CD14-positive monocyte (primary cell): ENCODE measurements at regions not wholly inside any gene's neighbourhood (a gene's known extent, or its start where the extent isn't known, plus 50 kb on each side); places are given as distances from the start of the nearest gene placed in this dataset.

Experiments
- DNase-seq, 3 donors: peaks; one replicate each; pipeline ENCODE4 v3.0.0-alpha.2; 2011 to 2022
- H2AFZ ChIP-seq: 2 replicates; pipeline ENCODE4 v1.6.0; 2012; ENCODE audit warnings: mild to moderate bottlenecking, low read depth, low read length, inconsistent platforms; ENCODE audit not compliant: insufficient read depth, poor library complexity, severe bottlenecking
- H3K27ac ChIP-seq, 2 donors: 1 replicate in 1 of 2; 2 replicates in 1 of 2; pipeline ENCODE4 v1.5.1; 2012 to 2013; ENCODE audit warnings: low read length in 2 of 2, control low read depth in 1 of 2, inconsistent platforms in 1 of 2, low read depth in 1 of 2, mild to moderate bottlenecking in 1 of 2
- H3K27me3 ChIP-seq, 2 donors: one replicate each; pipeline versions ENCODE4 v1.6.0 to v1.6.1; 2011 to 2013; ENCODE audit warnings: low read length in 2 of 2; ENCODE audit not compliant: control insufficient read depth in 2 of 2, insufficient read depth in 2 of 2
- H3K36me3 ChIP-seq, 2 donors: replicated peaks in 1 of 2; 1 replicate in 1 of 2; 2 replicates in 1 of 2; pipeline versions ENCODE4 v1.5.1 to v1.6.1; 2012 to 2013; ENCODE audit warnings: low read length in 2 of 2, control low read depth in 1 of 2, inconsistent platforms in 1 of 2, mild to moderate bottlenecking in 1 of 2; ENCODE audit not compliant: insufficient read depth in 2 of 2, control insufficient read depth in 1 of 2
- H3K4me1 ChIP-seq, 2 donors: 1 replicate in 1 of 2; 2 replicates in 1 of 2; pipeline versions ENCODE4 v1.5.1 to v1.6.1; 2012 to 2013; ENCODE audit warnings: low read length in 2 of 2, control low read depth in 1 of 2, inconsistent platforms in 1 of 2, mild to moderate bottlenecking in 1 of 2, moderate library complexity in 1 of 2; ENCODE audit not compliant: insufficient read depth in 2 of 2, control insufficient read depth in 1 of 2
- H3K4me2 ChIP-seq: replicated peaks from 2 replicates; pipeline ENCODE3; 2012; ENCODE audit warnings: low read length, moderate library complexity, mild to moderate bottlenecking; ENCODE audit not compliant: poor library complexity, severe bottlenecking; ENCODE audit errors: extremely low read depth
- H3K4me3 ChIP-seq, 3 experiments: fragments of 200-600 bp in 1 of 3; sonication (generic) in 1 of 3; replicated peaks in 1 of 3; 1 replicate in 2 of 3; 2 replicates in 1 of 3; pipeline ENCODE4 v1.5.1; 2011 to 2013; ENCODE audit warnings: low read length in 3 of 3, mild to moderate bottlenecking in 3 of 3, control low read depth in 2 of 3, low read depth in 2 of 3, inconsistent platforms in 1 of 3, moderate library complexity in 1 of 3
- H3K79me2 ChIP-seq: 2 replicates; pipeline ENCODE4 v1.6.0; 2012; ENCODE audit warnings: mild to moderate bottlenecking, control low read depth, inconsistent platforms, low read length, moderate library complexity; ENCODE audit not compliant: insufficient read depth
- H3K9ac ChIP-seq: 2 replicates; pipeline ENCODE4 v1.6.0; 2017; ENCODE audit warnings: low read length, mild to moderate bottlenecking; ENCODE audit not compliant: insufficient read depth, poor library complexity, severe bottlenecking
- H3K9me3 ChIP-seq, 2 donors: replicated peaks in 1 of 2; 1 replicate in 1 of 2; 2 replicates in 1 of 2; pipeline versions ENCODE4 v1.5.1 to v1.6.1; 2012 to 2013; ENCODE audit warnings: low read length in 2 of 2, control low read depth in 1 of 2; ENCODE audit not compliant: control insufficient read depth in 1 of 2, insufficient read depth in 1 of 2
- H4K20me1 ChIP-seq: 2 replicates; pipeline ENCODE4 v1.6.0; 2012; ENCODE audit warnings: mild to moderate bottlenecking, low read length, control low read depth, moderate library complexity; ENCODE audit not compliant: insufficient read depth
- H3K27ac Mint-ChIP-seq, 7 donors: one replicate each; pipeline ENCODE4 v1.8.0; 2020; ENCODE audit warnings: mild to moderate bottlenecking in 7 of 7, mixed read lengths in 7 of 7, moderate library complexity in 6 of 7, inconsistent platforms in 2 of 7
- H3K27me3 Mint-ChIP-seq, 3 donors: one replicate each; pipeline ENCODE4 v1.8.0; 2021 to 2022; ENCODE audit warnings: low read depth in 3 of 3, mild to moderate bottlenecking in 3 of 3, mixed read lengths in 3 of 3, moderate library complexity in 3 of 3, inconsistent platforms in 1 of 3
- H3K36me3 Mint-ChIP-seq, 2 donors: one replicate each; pipeline ENCODE4 v1.8.0; 2020; ENCODE audit warnings: mixed read lengths in 2 of 2, inconsistent platforms in 1 of 2, mild to moderate bottlenecking in 1 of 2
- H3K4me1 Mint-ChIP-seq: one replicate; pipeline ENCODE4 v1.8.0; 2020; ENCODE audit warnings: mild to moderate bottlenecking, mixed read lengths
- H3K4me3 Mint-ChIP-seq, 2 donors: one replicate each; pipeline ENCODE4 v1.8.0; 2020; ENCODE audit warnings: mild to moderate bottlenecking in 2 of 2, mixed read lengths in 2 of 2, moderate library complexity in 1 of 2
- H3K9me3 Mint-ChIP-seq, 7 donors: one replicate each; pipeline ENCODE4 v1.8.0; 2020 to 2022; ENCODE audit warnings: mixed read lengths in 7 of 7, mild to moderate bottlenecking in 6 of 7, moderate library complexity in 6 of 7, inconsistent platforms in 2 of 7
- WGBS: methylation state at CpG from one replicate; pipeline ENCODE4 v1.1.5; 2013; ENCODE audit warnings: missing lambda C conversion rate; ENCODE audit not compliant: insufficient coverage; 5-methylcytosine and 5-hydroxymethylcytosine counted together
- intact Hi-C, 2 donors: fragments of 100-400 bp; cut with micrococcal nuclease; formaldehyde crosslinking; loops; one replicate each; pipeline versions ENCODE4 v1.15.0 to v1.15.1; 2023
- TF ChIP-seq, protein P1 (sequence below): fragments of 200-600 bp; IDR thresholded peaks from one replicate; pipeline ENCODE4 v1.8.0; 2022; ENCODE audit warnings: antibody characterized with exemption, mild to moderate bottlenecking

DNA sequence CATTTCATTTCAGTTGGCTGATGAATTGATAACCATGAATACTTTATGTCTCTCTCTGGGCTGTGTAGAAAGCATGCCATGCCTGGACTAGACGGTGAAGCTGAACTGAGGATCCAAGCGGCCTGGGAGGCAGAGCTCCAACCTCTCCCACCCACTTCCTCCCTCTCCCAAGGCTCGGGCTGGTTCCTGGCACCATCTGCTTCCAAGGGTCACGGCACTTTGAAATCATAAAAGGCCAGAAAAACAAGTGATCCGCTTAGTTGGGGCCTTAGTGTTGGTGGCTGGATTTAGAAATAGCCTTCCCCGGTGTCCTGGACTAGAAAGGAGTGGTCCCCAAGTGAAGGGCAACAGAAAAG is 202.4 kb upstream of the PMEPA1 start:
- Histone ChIP-seq H3K27me3 (no peaks in the 10 kb centered on the region), H3K4me2 (no peak overlapping the region), H3K27ac (no peak overlapping the region), H3K4me1 (no peaks in the 10 kb centered on the region), H3K9me3 (no peaks in the 10 kb centered on the region), H2AFZ (no peak overlapping the region), H3K79me2 (no peaks in the 10 kb centered on the region), H4K20me1 (no peaks in the 10 kb centered on the region), H3K9ac (no peak overlapping the region), H3K36me3 (no peaks in the 10 kb centered on the region), H3K4me3 (no peak overlapping the region)
- H3K4me3 Mint-ChIP-seq, result no peak overlapping the region
- TF ChIP-seq, protein P1, sequence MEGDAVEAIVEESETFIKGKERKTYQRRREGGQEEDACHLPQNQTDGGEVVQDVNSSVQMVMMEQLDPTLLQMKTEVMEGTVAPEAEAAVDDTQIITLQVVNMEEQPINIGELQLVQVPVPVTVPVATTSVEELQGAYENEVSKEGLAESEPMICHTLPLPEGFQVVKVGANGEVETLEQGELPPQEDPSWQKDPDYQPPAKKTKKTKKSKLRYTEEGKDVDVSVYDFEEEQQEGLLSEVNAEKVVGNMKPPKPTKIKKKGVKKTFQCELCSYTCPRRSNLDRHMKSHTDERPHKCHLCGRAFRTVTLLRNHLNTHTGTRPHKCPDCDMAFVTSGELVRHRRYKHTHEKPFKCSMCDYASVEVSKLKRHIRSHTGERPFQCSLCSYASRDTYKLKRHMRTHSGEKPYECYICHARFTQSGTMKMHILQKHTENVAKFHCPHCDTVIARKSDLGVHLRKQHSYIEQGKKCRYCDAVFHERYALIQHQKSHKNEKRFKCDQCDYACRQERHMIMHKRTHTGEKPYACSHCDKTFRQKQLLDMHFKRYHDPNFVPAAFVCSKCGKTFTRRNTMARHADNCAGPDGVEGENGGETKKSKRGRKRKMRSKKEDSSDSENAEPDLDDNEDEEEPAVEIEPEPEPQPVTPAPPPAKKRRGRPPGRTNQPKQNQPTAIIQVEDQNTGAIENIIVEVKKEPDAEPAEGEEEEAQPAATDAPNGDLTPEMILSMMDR, result no peak
- no peak for DNase-seq
- H3K9me3 Mint-ChIP-seq, result peaks cover 0 to 2% (median 0%) of the 10 kb centered on the region in 7 donors
- H3K27ac Mint-ChIP-seq, result no peak overlapping the region
- peaks cover 3% of the 10 kb centered on the region for H3K4me1 Mint-ChIP-seq
- peaks cover 4 to 13% (median 13%) of the 10 kb centered on the region in 3 donors for H3K27me3 Mint-ChIP-seq
- 45% methylated on average over 2 of the region's 6 CpGs for WGBS
- H3K36me3 Mint-ChIP-seq, result no peaks in the 10 kb centered on the region
- intact Hi-C loops, result no loop called here

DNA sequence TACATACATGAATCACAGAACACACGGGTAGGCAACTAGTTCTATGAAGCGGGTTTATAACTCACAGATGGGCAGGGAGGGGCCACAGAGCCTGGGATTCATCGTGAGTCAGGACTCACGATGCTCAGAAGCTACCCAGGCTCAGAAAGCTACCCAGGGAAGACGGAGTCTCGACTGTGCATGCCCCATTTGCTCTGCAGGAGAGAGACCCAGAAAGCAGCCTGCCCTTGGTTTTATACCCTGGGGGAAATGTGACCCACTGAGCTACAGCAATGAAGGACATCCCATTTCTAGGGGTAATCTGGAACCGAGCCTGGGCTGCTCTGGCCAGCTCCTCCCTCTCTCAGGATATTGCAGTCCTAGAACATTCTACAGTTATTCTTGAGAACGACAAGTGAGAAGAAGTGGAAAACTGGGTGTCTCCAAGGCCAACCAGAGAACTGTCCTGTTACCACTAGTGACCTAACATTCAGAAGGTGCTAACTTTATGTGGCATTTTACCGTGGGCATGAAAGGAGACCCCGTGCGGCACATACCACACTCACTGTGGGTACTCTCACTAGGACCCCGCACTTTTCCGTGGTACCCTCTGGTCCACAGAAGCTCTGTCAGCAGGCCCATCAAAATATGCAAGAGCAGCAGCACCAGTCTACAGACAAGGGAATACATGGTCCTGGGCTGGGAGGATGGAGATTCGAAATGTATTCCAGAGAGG is 201.9 kb upstream of the PMEPA1 start:
- no peak overlapping the region for H3K4me3 ChIP-seq
- no peaks in the 10 kb centered on the region for H3K36me3 ChIP-seq
- H3K27ac ChIP-seq, result no peak overlapping the region
- Mint-ChIP-seq H3K4me3 (no peak overlapping the region), H3K27ac (no peak overlapping the region), H3K4me1 (peaks cover 3% of the 10 kb centered on the region), H3K36me3 (no peaks in the 10 kb centered on the region), H3K27me3 (peaks cover 4 to 18% (median 13%) of the 10 kb centered on the region in 3 donors), H3K9me3 (peaks cover 0 to 2% (median 0%) of the 10 kb centered on the region in 7 donors)
- no peaks in the 10 kb centered on the region for H3K79me2 ChIP-seq
- H2AFZ ChIP-seq, result no peak overlapping the region
- H3K4me1 ChIP-seq, result no peaks in the 10 kb centered on the region
- no peak for DNase-seq
- H3K9me3 ChIP-seq, result no peaks in the 10 kb centered on the region
- no peak overlapping the region for H3K4me2 ChIP-seq
- WGBS, result 95% methylated on average over 9 of the region's 14 CpGs
- no peaks in the 10 kb centered on the region for H4K20me1 ChIP-seq
- intact Hi-C loops, result no loop called here
- no peaks in the 10 kb centered on the region for H3K27me3 ChIP-seq
- TF ChIP-seq, protein P1, result no peak
- no peak overlapping the region for H3K9ac ChIP-seq
